Upper lobe of right lung (tissue), 1 donor: ENCODE measurements at regions not wholly inside any gene's neighbourhood (a gene's known extent, or its start where the extent isn't known, plus 50 kb on each side); places are given as distances from the start of the nearest gene placed in this dataset.

Experiments used
- ATAC-seq: fragments of 200-7000 bp; cut with Tn5 transposase; one replicate; pipeline ENCODE4 v1.9.1; 2020; ENCODE audit warnings: mild to moderate bottlenecking, moderate library complexity
- DNase-seq: peaks from one replicate; pipeline ENCODE4 v3.0.0-alpha.2; 2020
- H3K27ac ChIP-seq: fragments of 200-600 bp; one replicate; pipeline ENCODE4 v1.8.0; 2022
- H3K27me3 ChIP-seq: fragments of 200-600 bp; one replicate; pipeline ENCODE4 v1.8.0; 2022; ENCODE audit warnings: mild to moderate bottlenecking
- H3K36me3 ChIP-seq: fragments of 200-600 bp; one replicate; pipeline ENCODE4 v1.8.0; 2022
- H3K4me1 ChIP-seq: fragments of 200-600 bp; one replicate; pipeline ENCODE4 v1.8.0; 2022
- H3K4me3 ChIP-seq: fragments of 200-600 bp; one replicate; pipeline ENCODE4 v1.8.0; 2022; ENCODE audit warnings: mild to moderate bottlenecking
- H3K9me3 ChIP-seq: fragments of 200-600 bp; one replicate; pipeline ENCODE4 v1.8.0; 2022
- CTCF ChIP-seq: fragments of 200-600 bp; IDR thresholded peaks from one replicate; pipeline ENCODE4 v1.8.0; 2022; ENCODE audit warnings: antibody characterized with exemption
- intact Hi-C: fragments of 100-400 bp; cut with DNase I; formaldehyde crosslinking; loops from one replicate; pipeline ENCODE4 v1.11.0; 2022
- donor health status: DM: no; HTN: yes; CAD: no; lungs with severe emphysema.

DNA sequence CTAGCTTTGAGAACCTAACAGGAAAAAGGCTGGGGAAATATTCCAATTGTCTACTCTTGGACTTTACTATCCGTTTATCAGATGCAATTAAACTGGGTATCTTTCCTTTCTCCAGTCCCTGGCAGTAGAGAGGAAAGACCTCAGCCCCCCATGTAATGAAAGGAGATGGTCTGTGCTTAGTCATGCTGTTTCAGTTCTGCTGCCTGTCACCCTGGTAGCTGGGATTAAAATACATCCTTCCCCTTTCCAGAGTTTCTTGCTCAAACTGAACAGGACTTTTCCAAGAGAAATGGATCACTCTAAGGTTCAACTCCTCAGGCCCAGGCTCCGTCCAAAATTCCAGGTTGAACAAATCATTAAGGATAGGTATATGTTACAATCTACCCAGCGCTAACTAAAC lies 202.9 kb downstream of the PTEN start:
- H3K36me3 ChIP-seq, result no peaks in the 10 kb centered on the region
- no peak overlapping the region for H3K27ac ChIP-seq
- peaks cover 45% of the 10 kb centered on the region for H3K4me1 ChIP-seq
- ATAC-seq, result no peak
- DNase-seq, result no peak
- intact Hi-C loops, result no loop called here
- TF ChIP-seq CTCF, result no peak
- H3K27me3 ChIP-seq, result no peaks in the 10 kb centered on the region
- no peaks in the 10 kb centered on the region for H3K9me3 ChIP-seq
- H3K4me3 ChIP-seq, result no peak overlapping the region

DNA sequence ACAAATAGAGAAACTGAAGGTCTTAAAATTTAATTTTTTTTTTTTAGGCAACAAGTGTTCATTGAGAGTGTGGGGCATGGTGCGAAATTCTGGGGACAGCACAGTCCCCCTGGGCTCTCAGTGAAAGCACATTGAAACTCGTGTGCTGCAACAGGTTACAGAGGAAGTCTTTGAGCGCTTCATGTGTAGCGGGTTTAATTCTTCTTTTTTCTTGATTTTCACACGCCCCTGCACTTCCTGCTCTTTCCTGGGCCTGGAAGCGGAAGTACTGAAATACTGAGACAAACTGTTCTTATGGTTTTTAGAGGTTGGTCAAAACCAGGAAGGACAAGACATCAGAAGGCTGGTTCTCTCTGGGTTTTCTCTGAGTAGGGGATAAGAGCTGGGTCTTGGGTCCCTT lies 203.5 kb downstream of the PTEN start:
- peaks cover 43% of the 10 kb centered on the region for H3K4me1 ChIP-seq
- H3K27me3 ChIP-seq, result no peaks in the 10 kb centered on the region
- intact Hi-C loops, result no loop called here
- no peak overlapping the region for H3K27ac ChIP-seq
- no peak overlapping the region for H3K4me3 ChIP-seq
- no peaks in the 10 kb centered on the region for H3K9me3 ChIP-seq
- no peak for TF ChIP-seq CTCF
- DNase-seq, result no peak
- peak; percentile 58 for ATAC-seq
- H3K36me3 ChIP-seq, result no peaks in the 10 kb centered on the region

DNA sequence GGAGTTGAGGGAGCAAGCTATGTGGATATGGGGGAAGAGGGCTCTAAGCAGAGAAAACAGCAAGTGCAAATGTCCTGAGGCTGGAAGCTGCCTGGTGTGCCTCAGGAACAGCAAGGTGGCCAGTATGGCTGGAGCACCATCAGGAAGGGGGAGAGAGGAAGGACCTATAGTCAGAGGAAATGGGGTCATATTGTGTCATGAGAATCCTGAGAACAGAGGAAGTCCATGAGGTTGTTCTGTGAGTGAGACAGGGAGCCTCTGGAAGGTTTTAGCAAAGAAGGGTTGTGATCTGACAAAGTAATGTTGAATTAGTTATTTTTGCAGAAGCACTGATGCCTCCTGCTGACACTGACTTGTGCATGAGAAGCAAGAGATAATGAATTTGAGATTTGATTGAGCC lies 204.3 kb downstream of the PTEN start:
- Histone ChIP-seq H3K27me3 (no peaks in the 10 kb centered on the region), H3K27ac (no peak overlapping the region), H3K9me3 (no peaks in the 10 kb centered on the region), H3K4me3 (no peak overlapping the region), H3K36me3 (no peaks in the 10 kb centered on the region), H3K4me1 (peaks cover 35% of the 10 kb centered on the region)
- TF ChIP-seq CTCF, result no peak
- ATAC-seq (peak; percentile 22), DNase-seq (no peak)
- intact Hi-C loops, result no loop called here

DNA sequence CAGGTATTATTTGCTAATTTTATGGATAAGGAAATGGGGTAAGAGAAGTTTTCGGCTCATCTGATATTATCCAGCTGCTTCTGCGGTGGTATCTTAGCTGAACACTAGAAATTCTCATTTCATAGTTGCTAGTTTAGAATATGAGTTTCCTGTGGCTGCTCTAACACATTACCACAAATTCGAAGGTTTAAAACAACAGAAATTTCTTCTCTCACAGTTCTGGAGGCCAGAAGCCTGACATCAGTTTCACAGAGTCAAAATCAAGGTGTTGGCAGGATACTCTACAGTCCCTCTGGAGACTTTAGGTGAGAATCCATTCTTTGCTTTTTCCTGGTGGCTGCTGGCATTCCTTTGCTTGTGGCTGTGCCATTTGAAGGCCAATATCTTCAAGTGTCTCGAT lies 205.9 kb downstream of the PTEN start:
- Histone ChIP-seq H3K4me3 (no peak overlapping the region), H3K9me3 (no peaks in the 10 kb centered on the region), H3K36me3 (no peaks in the 10 kb centered on the region), H3K4me1 (peaks cover 19% of the 10 kb centered on the region), H3K27ac (no peak overlapping the region), H3K27me3 (no peaks in the 10 kb centered on the region)
- no peak for ATAC-seq
- intact Hi-C loops, result no loop called here
- no peak for TF ChIP-seq CTCF
- no peak for DNase-seq

GRCh38 chr10:88070080-88070880 lies 206.9 kb downstream of the PTEN start:
- H3K4me3 ChIP-seq, result no peak overlapping the region
- ATAC-seq, result peak; percentile 36
- no peak for TF ChIP-seq CTCF
- no peaks in the 10 kb centered on the region for H3K9me3 ChIP-seq
- intact Hi-C loops, result no loop called here
- H3K4me1 ChIP-seq, result peaks cover 9% of the 10 kb centered on the region
- no peaks in the 10 kb centered on the region for H3K36me3 ChIP-seq
- no peak for DNase-seq
- no peaks in the 10 kb centered on the region for H3K27me3 ChIP-seq
- no peak overlapping the region for H3K27ac ChIP-seq

GRCh38 chr10:88071879-88072278 lies 208.5 kb downstream of the PTEN start:
- DNase-seq (no peak), ATAC-seq (peak; percentile 52)
- intact Hi-C loops, result no loop called here
- Histone ChIP-seq H3K36me3 (no peaks in the 10 kb centered on the region), H3K27ac (no peak overlapping the region), H3K4me1 (no peaks in the 10 kb centered on the region), H3K9me3 (no peaks in the 10 kb centered on the region), H3K4me3 (no peak overlapping the region), H3K27me3 (no peaks in the 10 kb centered on the region)
- TF ChIP-seq CTCF, result no peak
